Testis (tissue), 2 donors: ENCODE measurements at regions not wholly inside any gene's neighbourhood (a gene's known extent, or its start where the extent isn't known, plus 50 kb on each side); places are given as distances from the start of the nearest gene placed in this dataset.

Experiments used
- DNase-seq: peaks from one replicate; pipeline ENCODE4 v3.0.0-alpha.2; 2019
- H3K27ac ChIP-seq, 2 donors: fragments of 200-600 bp; sonication (generic); one replicate each; pipeline ENCODE4 v1.5.1; 2019
- H3K27me3 ChIP-seq: fragments of 200-600 bp; sonication (generic); one replicate; pipeline ENCODE4 v1.5.1; 2019
- H3K36me3 ChIP-seq: fragments of 200-600 bp; sonication (generic); one replicate; pipeline ENCODE4 v1.5.1; 2017; ENCODE audit warnings: low read depth; ENCODE audit errors: missing control alignments
- H3K4me1 ChIP-seq: fragments of 200-600 bp; sonication (generic); one replicate; pipeline ENCODE4 v1.5.1; 2019
- H3K4me3 ChIP-seq, 2 donors: fragments of 200-600 bp; sonication (generic); one replicate each; pipeline ENCODE4 v1.5.1; 2017 to 2019
- H3K9me3 ChIP-seq: fragments of 200-600 bp; sonication (generic); one replicate; pipeline ENCODE4 v1.5.1; 2017
- POLR2A ChIP-seq: fragments of 450-650 bp; IDR thresholded peaks from one replicate; pipeline ENCODE4 v1.6.1; 2017; ENCODE audit warnings: antibody characterized with exemption, mild to moderate bottlenecking, moderate library complexity
- WGBS, 2 donors: methylation state at CpG; one replicate each; pipeline ENCODE4 v1.1.5; 2018; 5-methylcytosine and 5-hydroxymethylcytosine counted together
- intact Hi-C: fragments of 100-400 bp; cut with DNase I; formaldehyde crosslinking; loops from one replicate; pipeline ENCODE4 v1.15.1; 2023; ENCODE audit warnings: low total_unique reads
- TF ChIP-seq, protein P1 (sequence below), 3 experiments: fragments of 450-650 bp in 2 of 3; fragments of 200-600 bp in 1 of 3; sonication (generic) in 1 of 3; IDR thresholded peaks; one replicate each; pipeline ENCODE4 v1.5.1; 2016 to 2019; ENCODE audit warnings: antibody characterized with exemption in 3 of 3, mild to moderate bottlenecking in 2 of 3, moderate library complexity in 1 of 3

DNA sequence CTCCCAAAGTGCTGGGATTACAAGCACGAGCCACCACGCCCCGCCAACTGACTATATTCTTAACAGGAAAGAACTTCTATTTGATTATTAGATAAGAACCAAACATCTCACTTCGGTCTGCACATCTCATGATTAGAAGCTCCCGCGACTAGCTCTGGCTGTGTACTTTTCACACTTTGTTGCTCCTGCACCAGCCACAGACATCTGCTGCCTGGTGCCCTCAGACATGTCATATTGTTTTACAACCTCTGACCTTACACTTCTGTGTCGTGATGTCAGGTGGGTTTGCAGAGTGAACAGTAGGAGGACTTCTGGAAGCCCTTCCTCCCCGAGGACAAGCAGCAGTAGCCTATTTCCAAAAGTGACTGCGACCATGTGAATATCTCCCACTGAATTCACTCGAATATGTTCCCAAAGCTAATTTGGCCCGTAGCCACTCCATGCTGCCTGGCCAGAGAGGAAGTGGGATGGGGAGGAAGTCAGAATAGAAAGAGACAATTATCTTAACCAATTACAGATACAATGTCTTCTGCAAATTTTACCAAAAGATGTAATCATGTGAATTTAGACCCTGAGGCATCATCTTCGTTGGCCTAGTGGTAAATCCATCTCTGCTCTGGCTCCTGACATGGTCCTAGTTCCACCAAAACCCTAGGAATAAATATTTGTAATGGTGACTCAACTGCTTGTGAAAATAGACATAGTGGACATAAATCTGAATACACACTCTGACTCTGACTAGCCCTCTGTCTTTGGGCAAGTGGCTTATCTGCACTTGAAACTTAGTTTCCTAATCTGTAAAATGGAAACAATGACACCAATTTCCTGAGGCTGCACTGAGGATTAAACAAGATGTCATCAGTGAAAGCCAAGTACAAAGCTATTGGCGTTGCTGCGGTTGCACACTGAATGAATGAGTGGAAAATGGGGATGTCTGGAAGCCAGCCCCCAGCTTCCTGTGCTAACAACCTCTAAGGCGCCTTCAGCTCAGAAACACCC, 406.1 kb downstream of the LRATD1 start:
- DNase-seq, result peak; percentile 32

DNA sequence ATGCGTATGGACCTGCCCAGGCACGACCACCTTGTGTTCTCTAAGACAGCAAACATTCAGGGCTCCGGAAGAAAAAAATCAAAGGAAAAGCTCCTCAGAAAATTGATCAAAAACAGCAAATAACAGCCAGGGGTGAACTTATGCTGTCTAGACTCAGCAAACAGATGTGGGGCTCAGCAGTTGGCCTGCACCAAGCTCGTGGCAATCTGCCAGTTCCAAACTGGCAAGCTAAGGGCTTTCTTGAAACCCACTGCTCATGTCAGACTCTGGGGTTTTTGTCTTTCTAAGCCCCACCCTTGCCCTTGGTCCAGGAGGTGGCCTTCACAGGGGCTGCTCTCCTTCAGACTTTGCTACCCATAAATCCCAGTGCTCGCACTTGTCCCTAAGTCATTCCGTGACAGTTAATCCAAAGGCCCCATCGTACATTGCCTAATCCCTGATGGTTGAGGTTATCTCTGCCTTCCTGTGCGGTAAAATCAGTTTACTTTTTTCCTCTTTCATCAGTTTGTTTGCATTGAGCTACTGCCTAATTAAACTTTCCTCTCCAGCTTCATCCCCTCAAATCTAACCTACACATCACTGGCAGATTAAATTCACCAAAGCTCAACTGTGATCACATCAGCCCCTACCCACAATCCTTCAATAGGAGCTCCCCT, 408.0 kb downstream of the LRATD1 start:
- Histone ChIP-seq H3K4me1 (no peaks in the 10 kb centered on the region), H3K9me3 (no peaks in the 10 kb centered on the region), H3K27ac (no peak overlapping the region), H3K36me3 (no peaks in the 10 kb centered on the region), H3K4me3 (no peak overlapping the region), H3K27me3 (no peaks in the 10 kb centered on the region)
- TF ChIP-seq, protein P1, sequence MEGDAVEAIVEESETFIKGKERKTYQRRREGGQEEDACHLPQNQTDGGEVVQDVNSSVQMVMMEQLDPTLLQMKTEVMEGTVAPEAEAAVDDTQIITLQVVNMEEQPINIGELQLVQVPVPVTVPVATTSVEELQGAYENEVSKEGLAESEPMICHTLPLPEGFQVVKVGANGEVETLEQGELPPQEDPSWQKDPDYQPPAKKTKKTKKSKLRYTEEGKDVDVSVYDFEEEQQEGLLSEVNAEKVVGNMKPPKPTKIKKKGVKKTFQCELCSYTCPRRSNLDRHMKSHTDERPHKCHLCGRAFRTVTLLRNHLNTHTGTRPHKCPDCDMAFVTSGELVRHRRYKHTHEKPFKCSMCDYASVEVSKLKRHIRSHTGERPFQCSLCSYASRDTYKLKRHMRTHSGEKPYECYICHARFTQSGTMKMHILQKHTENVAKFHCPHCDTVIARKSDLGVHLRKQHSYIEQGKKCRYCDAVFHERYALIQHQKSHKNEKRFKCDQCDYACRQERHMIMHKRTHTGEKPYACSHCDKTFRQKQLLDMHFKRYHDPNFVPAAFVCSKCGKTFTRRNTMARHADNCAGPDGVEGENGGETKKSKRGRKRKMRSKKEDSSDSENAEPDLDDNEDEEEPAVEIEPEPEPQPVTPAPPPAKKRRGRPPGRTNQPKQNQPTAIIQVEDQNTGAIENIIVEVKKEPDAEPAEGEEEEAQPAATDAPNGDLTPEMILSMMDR (IDR thresholded peaks at IDR 0.05), result no peak
- TF ChIP-seq POLR2A, result no peak
- WGBS, 2 donors, result 83 to 93% methylated on average over 7 to 8 of the region's 8 CpGs
- intact Hi-C loops, result no loop called here
- DNase-seq, result no peak

More for the DNA sequence above, 406.1 kb downstream of the LRATD1 start:
- TF ChIP-seq POLR2A, result no peak
- TF ChIP-seq, protein P1 (IDR thresholded peaks at IDR 0.05), result no peak
- 56 to 66% methylated on average over 15 of the region's 15 CpGs for WGBS, 2 donors
- H3K4me3 ChIP-seq, result no peak overlapping the region
- intact Hi-C loops, result no loop called here
- no peaks in the 10 kb centered on the region for H3K36me3 ChIP-seq
- H3K27me3 ChIP-seq, result no peaks in the 10 kb centered on the region
- H3K9me3 ChIP-seq, result no peaks in the 10 kb centered on the region
- H3K4me1 ChIP-seq, result no peaks in the 10 kb centered on the region
- no peak overlapping the region for H3K27ac ChIP-seq

DNA sequence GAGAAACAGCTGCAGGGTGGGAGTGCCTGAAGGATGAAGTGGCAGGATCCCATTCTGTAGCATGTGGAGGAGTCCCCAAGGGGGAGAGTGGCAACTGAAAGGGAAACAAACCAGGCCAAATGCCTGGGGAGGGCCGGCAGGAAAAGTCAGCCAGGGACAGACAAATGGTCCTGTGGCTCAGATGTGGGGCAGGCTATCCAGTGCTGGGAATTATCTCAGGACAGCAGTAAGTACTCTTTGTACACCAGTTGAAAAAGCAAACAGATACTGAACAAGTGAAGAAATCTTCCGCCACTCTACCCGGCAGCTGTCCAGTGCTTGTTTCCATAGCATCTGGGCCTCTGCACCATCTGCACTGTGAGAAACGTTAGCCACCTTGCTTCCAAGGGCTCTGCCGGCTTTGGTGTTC, 408.9 kb downstream of the LRATD1 start:
- 25 to 46% methylated on average over 5 of the region's 5 CpGs for WGBS, 2 donors
- no peaks in the 10 kb centered on the region for H3K27me3 ChIP-seq
- intact Hi-C loops, result no loop called here
- H3K4me3 ChIP-seq, result no peak overlapping the region
- no peak overlapping the region for H3K27ac ChIP-seq
- no peaks in the 10 kb centered on the region for H3K4me1 ChIP-seq
- TF ChIP-seq POLR2A, result no peak
- TF ChIP-seq, protein P1 (IDR thresholded peaks at IDR 0.05), result no peak
- DNase-seq, result no peak
- H3K36me3 ChIP-seq, result no peaks in the 10 kb centered on the region
- H3K9me3 ChIP-seq, result no peaks in the 10 kb centered on the region

DNA sequence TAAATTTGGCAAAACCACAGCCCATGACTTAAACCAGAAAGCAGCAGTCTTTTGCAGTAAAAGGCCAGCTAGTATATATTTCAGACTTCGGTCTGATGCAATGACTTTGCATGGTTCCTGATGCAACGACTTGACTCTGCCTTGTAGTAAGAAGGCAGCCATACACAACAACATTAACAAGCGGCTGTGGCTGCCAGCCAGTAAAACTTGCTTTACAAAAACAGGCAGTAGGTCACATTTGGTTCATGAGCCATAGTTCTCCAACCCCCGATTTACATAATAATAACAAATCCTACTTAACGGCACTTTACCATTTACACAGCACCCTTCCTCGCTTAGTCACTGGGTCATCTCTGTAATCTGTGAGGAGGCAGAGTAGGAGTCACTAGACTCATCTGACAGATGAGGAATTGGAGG, 410.3 kb downstream of the LRATD1 start:
- Histone ChIP-seq H3K36me3 (no peaks in the 10 kb centered on the region), H3K4me3 (no peak overlapping the region), H3K27me3 (no peaks in the 10 kb centered on the region), H3K9me3 (no peaks in the 10 kb centered on the region), H3K4me1 (no peaks in the 10 kb centered on the region), H3K27ac (no peak overlapping the region)
- intact Hi-C loops, result no loop called here
- 76 to 85% methylated on average over 6 of the region's 6 CpGs for WGBS, 2 donors
- TF ChIP-seq, protein P1 (IDR thresholded peaks at IDR 0.05), result no peak
- no peak for TF ChIP-seq POLR2A
- no peak for DNase-seq
